HG02571 (cell line): ENCODE measurements at regions not wholly inside any gene's neighbourhood (a gene's known extent, or its start where the extent isn't known, plus 50 kb on each side); places are given as distances from the start of the nearest gene placed in this dataset.
A peak's percentile ranks its signal among the peaks of the same experiment; 100 is the strongest.

Source experiments
- ATAC-seq: cut with Tn5 transposase; IDR thresholded peaks from one replicate; pipeline ENCODE4 v1.9.1; 2021; ENCODE audit warnings: mild to moderate bottlenecking, moderate library complexity; ENCODE audit not compliant: unreplicated experiment

DNA sequence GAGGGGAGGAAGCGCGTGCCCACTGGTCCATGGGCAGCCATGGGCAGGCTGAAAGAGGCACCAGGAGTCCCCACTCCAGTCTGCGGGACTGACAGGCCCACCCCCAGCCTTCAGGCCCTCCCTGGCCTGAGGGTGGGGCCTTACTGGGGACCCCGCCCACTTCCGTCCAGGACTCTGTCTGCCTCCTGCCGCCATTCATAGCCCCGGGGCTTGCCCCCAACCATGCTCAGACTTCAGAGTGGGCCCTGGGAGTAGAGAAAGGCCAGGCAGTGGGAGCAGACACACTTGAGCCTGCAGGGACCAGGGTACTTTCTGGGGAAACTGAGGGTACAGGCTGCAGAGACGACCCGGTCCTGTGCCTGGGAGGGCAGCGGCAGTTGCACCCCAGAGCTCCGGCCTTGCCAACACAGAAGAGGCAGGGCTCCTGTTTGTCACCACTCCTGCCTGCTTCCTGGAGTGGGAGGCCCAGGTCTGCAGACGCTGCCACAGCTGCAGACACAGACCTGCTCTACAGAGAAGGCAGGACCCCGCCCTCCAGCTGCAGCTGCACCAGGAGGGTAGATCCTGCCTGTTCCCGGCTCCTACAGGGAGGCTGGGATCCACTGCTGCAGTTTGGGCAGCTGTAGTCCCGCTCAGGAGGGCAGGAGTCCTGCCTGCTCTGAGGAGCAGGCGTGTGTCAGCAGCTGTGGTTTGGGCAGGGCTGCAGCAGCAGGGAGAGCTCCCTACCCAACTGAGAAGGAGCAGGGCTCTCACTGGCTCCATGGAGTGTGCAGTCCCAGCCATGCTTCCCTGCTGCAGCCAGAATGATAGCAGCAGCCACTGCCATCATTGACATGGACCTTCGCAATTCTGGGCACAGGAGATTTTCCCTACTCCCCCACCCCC is 387.9 kb upstream of the ANO3 start:
- ATAC-seq: no peak

DNA sequence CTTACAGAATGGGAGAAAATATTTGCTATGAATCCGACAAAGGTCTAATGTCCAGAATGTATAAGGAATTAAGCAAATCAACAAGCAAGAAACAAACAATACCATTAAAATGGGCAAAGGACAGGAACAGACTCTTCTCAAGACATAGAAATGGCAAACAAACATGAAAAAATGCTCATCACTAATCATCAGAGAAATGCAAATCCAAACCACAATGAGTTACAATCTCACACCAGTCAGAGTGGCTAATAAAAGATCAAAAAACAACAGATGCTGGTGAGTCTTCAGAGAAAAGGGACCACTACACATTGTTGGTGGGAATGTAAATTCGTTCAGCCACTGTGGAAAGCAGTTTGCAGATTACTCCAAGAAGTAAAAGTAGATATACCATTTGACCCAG is 382.0 kb upstream of the ANO3 start:
- no peak for ATAC-seq

DNA sequence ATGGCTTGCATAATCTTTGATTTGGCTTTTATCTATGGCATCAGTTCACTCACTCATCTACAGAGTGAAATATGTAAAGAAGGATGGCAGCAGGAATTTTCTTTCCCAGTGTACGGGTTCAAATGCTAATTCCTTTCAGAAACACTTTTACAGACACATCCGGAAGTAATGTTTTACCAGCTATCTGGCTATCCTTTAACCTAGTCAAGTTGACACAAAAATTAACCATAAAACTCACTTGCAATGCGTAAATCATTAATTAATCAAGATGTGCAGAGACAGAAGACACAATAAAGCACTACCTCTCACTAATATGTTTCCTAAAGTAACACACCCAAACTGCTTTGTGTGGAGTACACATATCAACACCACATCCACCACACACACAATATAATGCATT is 378.9 kb upstream of the ANO3 start:
- no peak for ATAC-seq

DNA sequence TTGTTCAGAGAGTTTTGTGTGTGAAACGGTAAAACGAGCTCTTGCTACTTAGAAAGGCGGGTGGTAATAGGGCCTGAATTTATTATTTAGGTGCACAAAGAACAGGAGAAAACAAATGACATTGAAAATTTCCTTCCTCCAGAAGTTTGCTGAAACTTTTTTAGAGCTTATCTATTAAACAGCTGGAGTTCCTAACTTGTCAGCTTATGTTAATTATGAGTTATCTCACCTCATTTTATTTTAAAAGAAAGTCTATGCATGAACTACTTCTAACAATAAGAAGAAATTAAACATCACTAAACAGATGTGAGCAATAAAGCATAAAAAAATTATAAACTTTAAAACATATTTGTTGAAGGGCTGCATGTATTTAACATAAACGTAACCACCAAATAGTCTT is 373.9 kb upstream of the ANO3 start:
- no peak for ATAC-seq

DNA sequence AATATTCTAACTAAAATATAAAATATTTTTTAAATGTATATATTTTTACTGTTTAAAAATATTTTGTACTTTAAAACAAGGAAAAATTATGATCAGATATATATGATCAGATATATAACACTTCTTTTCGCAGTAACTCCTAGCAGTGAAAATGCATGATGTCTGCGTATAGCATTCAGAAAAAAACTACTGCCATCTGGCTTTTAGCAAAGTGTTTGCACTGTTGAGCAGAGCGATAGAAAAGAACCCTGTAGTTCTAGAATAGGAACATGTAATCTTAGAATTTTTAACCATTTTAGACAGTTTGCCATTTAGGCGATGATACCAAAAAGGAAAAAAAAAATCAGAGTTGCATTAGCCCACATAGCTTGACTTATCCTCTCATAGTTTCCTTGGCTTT is 370.4 kb upstream of the ANO3 start:
- no peak for ATAC-seq

DNA sequence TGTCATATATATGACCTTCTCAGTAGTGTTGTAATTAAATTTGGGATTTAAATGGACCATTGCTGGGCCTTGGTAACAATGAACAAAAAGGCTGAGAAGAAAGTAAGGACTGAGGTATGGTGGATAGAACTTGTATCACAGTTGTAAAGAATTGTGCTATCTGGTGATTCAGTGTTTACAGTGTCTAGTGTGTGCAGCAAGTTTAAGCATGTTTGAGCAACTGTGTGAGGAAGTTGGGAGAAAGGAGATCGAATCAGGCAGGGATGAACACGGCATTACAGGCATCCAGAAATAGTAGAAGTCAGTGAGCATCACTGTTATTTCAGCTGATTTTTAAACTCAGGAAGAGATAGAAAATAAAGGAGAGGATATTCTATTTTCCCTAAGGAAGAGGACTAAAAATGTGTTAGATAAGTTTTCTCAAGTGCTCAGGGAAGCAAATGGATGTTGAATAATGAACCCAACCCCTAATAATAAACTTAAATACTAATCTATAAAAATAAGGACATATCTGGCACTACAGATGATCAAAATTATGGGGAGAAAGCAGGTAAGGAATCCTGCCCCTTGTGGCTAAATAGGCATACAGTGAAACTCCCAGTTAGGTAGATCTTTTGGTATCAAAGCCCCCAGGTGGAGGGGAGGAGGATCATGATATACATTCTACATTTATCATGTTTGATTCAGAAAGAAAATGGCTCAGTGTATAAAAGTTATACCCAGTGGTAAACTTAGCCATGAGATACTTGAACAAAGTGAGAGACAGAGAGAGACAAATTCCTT is 361.0 kb upstream of the ANO3 start:
- no peak for ATAC-seq

DNA sequence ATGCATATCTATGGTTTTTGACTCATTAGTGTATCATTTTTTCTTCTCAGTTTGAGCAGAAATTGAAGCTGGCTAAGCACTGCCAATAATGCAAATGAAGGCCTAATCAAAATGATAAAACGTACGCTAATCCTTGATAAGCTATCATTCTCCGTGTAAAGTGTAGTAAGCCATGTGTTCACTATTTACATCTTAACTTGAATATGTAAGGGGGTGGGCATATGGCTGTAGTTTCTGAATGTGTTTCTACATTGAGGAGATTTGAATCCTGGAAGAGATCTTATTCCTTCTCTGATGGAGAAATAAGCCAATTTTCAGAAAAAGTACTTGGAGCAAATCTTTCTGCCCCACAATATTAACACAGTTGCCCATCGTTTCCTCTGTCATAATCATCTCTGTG is 351.8 kb upstream of the ANO3 start:
- ATAC-seq: no peak

DNA sequence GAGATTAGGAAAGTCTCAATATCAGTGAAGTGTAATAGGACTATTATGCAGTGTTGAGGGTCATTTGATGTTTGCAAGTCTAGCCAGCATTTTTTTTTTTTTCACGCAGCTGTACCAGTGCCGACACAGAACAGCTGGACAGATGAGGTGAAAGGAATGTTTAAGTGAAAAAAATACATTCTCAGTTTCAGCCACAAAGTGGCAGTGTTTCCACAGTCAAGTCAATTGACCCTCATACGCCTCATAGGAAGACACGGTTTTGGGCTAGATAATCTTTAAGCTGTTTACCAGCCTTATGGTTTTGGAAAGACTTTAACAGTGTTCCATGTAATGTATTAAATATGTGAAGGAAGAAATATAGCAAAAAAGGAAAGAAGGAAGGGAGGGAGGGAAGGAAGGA is 349.9 kb upstream of the ANO3 start:
- ATAC-seq: peak; percentile 82

DNA sequence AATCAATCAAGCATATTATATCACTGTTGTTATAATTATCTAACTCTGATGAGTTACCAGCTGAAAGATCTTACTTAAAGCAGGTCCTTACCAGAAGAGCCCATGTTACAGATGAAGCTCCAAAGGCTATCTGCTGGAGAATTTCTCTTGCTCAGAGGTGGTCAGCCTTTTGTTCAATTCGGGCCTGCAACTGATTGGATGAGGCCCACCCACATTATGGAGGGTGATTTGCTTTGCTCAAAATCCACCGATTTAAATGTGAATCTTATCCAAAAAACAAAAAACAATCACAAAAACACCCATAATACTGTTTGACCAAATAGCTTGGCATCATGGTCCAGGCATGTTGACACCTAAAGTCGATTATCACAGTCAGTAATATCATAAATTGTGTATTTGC is 348.6 kb upstream of the ANO3 start:
- ATAC-seq: no peak

DNA sequence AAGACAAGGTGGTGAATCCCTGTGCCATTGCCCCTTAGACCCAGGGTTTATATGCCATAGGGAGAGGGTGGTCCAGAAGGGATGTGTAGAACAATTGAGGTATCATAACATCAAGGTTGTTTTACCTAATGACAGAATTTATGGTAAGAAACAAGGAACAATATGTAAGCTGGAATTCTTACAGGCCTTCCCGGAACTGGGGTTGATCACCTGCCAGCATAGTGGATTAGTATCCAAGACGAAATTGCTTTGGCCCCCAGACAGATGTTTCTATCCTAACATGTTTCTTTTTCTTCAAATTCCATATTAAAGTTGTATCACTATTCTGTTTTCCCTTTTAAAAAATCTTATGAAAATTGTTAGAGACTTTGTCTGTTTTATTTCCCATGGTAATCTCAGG is 343.8 kb upstream of the ANO3 start:
- no peak for ATAC-seq

DNA sequence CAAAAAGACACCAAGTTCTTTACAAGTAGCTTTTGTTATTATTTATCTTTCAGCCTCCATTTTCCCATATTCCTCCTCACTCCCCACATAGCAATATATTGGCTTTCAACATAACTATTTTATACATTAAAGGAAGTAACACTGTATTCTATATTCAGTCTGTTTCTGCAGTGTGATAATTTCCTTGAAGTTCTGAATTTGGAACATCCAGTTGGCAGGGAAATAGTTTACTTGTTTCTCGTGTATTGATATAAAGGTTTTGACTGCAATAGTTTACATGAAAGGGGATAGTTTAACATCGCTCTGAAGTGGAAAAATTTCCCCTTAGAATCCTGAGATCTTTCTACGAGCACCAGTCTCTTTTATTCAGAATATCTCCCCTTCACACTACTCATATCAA is 341.5 kb upstream of the ANO3 start:
- no peak for ATAC-seq

DNA sequence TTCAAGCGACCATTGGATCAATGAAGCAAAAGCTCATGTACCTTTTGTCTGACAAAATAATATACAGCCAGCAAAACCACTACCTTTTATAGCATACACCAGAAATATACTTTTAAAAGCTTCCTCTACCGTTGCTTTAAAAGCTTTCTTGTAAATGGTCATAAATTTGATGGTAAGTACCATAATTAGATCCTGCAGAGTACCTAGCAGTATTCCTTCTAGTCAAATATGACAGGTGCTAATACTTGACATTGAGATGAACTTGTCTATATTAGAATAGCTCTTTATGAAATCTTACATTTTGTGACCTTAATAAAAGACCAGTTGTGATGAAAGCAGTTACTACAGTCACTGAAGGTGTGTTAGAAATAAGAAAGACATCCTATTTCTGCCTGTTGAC is 340.5 kb upstream of the ANO3 start:
- no peak for ATAC-seq

DNA sequence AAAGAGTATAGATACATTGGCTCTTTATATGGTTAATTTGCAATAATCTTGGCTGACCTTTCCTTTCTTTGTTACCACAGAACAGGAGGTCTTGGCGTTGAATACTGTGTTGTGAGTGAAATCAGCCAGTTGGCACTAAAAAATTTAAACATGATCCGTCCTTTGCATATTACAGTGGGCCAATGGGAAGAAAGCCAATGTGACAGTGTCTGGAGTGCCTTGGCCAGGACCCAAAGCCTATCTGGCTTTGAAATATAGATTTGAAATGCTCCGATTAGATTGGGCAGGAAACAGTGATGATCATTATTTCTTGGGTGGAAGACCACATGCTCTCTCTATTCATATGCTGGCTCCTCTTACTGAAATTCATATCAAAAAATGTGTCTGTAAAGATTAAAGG is 339.6 kb upstream of the ANO3 start:
- no peak for ATAC-seq

DNA sequence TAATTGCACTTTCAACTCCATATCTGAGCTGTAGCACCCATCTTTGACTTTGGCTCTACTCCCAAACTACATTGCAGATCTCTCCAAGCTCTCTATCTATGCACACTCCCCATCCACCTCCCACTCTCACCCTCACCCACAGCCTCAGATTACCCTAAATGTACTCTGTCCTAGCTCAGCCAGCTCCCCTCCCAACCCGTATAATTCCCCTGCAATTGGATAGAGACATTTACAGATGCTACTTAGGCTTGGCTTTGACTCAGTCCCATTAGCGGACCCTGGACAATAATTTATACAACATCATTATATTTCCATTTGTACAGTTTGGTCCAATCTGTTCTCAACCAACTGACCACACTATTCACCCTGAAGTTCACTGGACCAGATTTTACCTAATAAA is 338.9 kb upstream of the ANO3 start:
- no peak for ATAC-seq

DNA sequence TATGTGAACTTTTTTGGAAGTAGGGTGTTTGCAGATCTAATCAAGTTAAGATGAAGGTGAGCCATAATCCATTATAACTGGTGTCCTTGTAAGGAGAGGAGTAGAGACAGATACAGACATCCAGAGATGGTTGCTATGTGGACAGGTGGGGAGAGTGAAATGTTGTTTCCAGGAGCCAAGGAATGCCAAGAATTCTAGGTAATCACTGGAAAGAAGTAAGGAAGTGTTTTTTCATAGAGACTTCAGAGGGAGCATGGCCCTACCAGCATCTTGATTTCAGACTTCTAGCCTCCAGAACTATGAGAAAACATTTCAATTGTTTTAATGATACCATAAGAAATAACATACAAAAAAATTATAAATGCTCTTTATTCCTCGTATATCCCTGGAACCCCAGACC is 320.5 kb upstream of the ANO3 start:
- ATAC-seq: no peak

DNA sequence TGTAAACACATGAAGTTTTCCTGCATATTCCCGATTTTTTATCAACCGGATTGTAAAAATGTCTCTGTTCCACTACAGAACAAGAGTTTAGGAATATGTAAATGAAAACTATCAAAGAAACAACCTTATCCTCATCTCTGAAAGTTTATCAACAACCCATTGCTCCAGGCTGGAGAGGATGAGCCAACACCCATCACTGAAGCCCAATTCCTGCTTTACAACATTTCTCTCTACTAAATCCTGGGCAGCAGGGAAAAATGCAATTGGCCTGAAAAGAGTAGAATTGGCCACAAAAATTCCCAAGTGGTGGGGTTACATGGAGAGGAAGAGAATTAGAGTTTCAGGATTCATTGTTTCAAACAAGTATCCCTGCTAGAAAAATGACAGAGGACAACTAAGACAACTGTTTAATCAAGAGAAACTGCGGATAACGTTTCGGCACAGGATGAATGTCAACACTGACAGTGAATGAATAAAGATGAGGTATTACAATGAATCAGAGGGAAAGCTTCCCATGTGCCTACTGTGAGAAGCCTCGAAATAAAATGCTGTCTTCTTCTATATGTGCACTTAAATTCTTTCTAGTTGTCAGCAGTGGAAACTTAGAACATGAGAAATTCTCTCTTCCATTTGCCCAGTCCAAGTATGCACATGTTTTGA is 317.3 kb upstream of the ANO3 start:
- ATAC-seq: no peak

DNA sequence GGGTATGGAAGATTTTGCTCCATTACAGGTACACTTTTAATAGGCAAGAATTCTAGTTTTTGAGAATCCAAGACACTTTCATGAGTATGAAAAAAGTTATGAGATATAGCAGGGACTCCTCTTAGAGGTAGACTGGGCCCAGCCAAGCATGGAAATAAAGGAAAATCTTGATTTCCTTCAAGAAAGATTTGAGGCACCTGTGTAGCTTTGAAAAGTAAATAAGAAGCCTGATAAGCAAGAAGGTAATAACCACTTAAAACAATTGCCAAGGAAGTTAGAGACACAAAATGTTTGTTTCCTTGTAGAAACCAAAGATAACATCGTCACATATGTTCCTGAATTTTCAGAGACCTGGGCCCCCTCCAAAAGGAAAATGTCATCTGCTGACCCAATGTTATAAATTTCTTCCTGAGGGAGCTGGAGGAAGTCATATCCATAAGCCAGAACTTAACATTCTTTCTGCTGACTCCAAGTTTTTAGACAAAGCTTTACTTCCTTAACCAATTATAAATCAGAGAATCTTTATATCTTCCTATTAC is 314.5 kb upstream of the ANO3 start:
- ATAC-seq: no peak

DNA sequence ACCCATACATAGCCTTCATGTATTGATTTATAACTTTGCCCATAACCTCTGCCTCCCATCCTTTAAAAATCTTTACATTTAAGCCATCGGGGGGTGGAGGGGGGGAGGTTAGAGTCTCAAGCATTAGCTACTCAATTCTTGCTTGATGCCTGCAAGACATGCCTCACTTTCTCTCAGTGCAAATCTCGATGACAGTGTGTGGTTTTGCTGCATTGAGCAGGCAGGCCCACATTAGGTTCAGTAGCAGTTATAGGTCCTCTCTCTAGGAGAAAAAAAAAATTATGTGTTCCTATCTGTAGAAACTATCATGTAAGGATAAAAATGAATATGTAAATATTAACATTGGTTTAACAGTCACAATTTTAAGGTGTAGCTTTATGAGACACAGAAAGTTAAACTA is 314.0 kb upstream of the ANO3 start:
- no peak for ATAC-seq

DNA sequence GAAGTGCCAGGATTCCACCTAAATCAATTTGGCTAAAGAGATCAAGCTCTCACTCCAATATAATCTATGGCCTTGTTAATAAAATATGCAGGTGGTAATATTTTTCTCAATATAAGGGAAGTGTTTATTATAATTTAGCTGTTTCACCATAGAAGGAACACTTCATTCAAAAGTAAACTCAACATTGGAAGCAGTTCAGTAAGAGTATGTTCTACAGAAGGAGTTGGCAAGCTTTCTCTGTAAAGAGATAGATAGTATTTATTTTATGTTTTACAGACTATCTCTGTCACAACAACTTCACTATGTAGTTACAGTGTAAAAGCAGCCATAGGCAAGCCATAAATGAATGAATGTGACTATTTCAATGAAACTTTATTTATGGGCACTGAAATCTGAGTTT is 313.6 kb upstream of the ANO3 start:
- no peak for ATAC-seq

DNA sequence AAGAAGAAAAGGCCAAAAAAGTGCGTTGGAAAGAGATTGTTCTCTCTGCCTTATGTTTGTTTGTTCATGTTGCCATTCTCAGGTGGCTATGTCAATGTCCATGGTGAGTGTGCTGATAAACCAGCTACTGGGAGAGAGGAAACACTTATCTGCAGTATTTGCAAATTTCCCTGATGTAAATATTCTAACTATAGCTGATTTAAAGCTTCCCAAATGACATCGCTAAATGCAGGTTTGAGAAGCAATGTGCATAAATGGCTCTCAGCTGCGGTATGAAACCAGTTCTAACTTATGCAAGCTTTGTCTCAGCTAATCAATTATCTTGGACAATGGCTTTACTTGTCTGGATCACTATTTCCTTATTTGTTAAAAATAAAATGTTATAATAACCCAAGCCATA is 312.5 kb upstream of the ANO3 start:
- no peak for ATAC-seq

DNA sequence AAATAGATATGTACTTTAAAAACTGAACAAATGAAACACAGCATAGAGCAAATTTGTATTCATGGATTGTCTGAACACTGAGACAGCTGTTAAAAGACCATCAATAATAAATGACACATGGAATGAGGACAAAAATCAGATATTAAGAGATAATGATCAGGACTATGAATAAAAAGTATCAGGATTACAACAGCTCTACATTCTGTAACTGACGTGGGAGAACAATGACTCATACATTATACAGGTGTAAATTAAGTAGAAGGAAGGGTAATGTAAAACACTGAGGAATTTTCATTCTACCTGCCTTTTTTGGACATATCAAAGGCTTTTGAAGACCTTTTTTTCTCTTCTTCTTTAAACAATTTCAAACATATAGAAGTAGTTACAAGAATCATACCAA is 310.9 kb upstream of the ANO3 start:
- ATAC-seq: no peak

DNA sequence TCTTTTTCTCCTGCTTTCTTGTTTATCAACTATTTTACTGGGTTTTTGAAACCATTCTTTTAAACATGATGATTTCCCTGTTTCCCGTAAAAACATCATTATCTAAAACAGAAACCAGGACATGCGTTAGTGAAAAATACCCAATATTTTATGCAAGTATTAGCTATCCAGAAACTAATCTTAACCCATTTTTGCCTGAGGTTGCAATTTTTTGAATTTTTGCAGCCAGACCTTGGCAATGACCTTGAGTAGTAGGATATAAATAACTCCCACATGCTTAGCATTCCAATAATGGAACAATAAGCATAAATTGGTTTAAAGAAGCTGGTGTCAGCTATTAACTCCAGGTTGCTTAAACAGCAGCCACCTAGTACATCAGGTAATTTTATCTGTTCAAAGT is 308.9 kb upstream of the ANO3 start:
- ATAC-seq: no peak
